ENCODE measurements at regions not wholly inside any gene's neighbourhood (a gene's known extent, or its start where the extent isn't known, plus 50 kb on each side); places are given as distances from the start of the nearest gene placed in this dataset.

DNA sequence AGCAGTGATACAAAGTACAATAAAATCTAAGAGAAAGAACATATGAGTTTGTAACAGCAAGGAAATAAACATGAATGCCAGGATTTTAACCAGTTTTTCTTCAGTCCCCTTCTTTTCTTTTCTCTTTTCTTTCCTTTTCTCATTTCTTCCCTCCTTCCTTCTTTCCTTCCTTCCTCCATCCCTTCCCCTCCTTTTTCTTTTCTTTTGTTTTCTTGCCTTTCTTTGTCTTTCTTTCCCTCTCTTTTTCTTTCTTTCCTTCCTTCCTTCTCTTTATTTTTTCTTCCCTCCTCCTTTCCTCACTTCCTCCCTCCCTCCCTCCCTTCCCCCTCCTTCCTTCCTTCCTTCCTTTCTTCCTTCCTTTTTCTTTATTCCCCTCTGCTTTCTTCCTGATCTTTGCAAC is 142.8 kb upstream of the SYT4 start:
- TF ChIP-seq GABPA (IDR thresholded peaks at IDR 0.05; ENCODE audit: low read depth), result no peak
- no peak for TF ChIP-seq CTCF (IDR thresholded peaks at IDR 0.05; ENCODE audit: insufficient read depth, low read length)
- no peak for TF ChIP-seq POLR2AphosphoS5 (IDR thresholded peaks at IDR 0.05; ENCODE audit: low read depth)

Data from HL-60 (cell line).